Left hindlimb (tissue), 1 donor: ENCODE measurements at regions not wholly inside any gene's neighbourhood (a gene's known extent, or its start where the extent isn't known, plus 50 kb on each side); places are given as distances from the start of the nearest gene placed in this dataset.

Experiments
- DNase-seq: peaks from one replicate; pipeline ENCODE4 v3.0.0-alpha.2; 2018

DNA sequence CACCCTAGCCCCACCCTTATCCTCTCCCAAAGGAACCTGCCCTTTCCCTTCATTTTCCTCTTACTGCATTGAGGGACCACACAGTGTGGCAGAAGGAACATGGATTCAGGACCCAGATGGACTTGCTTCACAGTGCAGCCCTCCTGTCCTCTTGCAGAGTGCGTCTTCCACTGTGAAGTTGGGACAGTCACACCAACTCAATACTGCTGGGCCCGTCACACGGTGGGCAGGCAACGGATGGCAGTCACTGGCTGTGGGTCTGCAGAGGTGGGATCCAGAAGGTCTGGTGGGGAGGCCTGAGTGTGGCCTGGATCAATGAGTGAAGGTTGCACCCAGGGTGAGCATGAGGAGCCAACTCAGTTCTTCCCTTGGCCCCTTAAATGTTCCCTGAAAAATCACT, 129.9 kb upstream of the B3GAT1 start:
- DNase-seq = no peak

DNA sequence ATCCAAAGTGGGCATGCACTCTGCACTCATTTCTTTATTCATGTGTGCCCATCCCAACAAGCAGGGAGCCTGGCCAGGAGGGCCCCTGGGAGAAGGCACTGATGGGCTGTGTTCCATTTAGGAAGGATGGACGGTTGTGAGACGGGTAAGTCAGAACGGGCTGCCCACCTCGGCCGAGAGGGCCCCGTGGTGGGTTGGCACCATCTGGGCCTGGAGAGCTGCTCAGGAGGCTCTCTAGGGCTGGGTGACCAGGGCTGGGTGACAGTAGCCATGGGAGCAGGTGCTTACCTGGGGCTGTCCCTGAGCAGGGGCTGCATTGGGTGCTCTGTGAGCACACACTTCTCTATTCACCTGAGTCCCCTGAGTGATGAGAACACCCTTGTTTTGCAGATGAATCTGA, 129.3 kb upstream of the B3GAT1 start:
- DNase-seq = no peak

DNA sequence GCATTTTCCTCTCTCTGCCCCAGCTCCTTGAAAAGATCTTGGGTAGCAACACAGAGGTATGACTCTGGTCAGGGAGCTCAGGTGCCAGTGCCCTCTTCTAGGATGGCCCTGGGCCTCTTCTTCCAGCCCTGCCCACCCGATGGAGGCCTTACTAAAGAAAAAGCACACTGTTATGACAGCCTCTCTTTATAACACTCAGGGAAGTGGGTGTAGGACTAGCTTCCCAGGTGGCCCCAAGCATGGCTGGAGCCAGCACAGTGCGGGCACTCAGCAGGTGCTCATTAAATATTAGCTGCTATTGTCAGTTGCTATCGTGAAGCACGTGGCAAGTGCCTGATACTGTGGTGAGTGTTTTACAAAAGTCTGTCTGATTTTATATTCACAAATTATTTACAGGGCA, 127.2 kb upstream of the B3GAT1 start:
- no peak for DNase-seq

DNA sequence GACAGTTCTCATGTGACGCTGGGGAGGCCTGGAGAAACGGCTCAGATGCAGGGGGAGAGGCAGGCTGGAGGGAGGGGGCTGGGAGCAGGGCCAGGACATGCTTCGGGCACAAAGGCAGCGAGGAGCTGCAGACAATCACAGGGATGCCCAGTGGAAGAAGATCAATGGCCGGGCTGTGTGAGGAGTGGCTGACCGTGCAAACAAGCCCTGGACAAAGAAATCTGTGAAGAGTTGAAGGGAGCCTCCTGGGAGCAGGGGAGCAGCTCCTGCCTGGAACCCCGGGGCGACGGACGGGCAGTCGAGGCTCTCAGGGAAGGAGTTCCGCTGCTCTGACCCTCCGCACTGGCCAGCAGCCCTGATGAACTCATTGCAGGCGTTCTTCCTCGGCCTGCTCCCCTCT, 126.7 kb upstream of the B3GAT1 start:
- no peak for DNase-seq

DNA sequence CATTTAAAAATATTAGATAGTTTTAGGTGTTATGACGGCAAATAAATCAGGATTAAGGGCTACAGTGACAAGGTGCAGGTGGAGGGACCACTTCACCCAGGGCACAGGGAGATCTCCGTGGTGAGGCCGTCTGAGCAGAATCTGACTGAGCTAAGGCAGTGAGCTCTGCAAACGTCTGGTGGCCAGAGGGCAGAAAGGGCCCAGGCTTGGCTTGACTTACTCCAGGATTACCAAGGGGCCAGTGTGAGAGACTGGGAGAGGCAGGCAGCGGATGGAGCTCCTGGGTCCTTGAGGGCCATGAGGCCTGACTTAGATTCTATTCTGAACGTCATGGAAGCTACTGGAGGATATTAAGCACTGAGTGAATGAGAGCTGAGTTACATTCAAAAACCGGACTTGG, 125.9 kb upstream of the B3GAT1 start:
- DNase-seq = no peak

DNA sequence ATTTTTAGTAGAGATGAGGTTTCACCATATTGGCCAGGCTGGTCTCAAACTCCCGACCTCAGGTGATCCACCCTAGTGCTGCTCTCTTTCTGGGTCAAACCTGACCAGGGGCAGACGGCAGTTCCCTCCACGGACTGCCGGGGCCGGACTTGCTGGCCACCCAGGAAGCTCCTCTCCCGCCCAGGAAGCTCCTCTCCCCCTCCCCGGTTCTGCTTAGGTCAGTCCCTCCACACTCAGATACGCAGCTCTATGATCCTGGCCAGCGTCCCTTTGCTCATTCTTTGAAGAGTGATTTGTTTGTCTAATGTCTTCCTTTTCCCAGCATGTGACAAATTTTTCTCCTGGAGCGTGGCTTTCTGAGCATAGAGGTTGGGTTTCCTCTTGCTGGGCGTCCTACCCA, 125.3 kb upstream of the B3GAT1 start:
- no peak for DNase-seq

DNA sequence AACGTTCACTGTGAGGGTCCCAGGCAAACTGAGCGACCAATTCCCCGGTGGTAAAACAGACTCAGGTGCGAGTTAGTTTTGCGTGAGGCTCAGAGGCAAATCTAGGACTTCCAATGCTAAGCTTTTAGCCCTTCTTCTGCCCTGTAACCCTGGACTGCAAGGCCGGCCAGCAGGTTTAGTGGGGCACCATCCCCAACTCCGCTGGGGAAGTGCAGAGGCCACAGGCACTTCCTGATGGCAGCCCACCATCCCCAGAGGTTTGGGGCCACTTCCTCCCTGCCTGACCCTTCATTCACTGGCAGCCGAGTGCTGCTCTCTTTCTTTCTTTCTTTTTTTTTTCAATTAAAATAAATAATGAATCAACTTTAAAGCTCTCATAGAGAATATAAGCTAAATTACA, 124.6 kb upstream of the B3GAT1 start:
- no peak for DNase-seq

DNA sequence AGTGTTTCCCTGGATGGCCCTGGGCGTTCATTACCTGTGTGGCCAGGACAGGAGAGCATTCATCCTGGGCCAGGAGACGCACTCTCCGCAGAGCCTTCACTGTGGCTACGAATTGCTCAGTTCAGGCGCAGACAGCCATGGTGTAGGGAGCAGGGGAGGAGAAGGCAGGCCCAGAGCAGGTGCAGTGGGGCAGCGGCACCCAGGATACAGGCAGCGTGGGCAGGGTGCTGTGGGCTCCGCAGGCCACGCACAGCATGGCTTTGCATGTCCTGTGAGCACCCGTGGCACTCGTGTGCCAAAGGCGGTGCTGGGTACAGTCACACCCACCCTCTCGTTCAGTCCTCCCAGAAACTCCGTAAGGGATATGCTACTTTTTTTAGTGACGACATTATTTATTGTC, 124.2 kb upstream of the B3GAT1 start:
- DNase-seq = no peak

DNA sequence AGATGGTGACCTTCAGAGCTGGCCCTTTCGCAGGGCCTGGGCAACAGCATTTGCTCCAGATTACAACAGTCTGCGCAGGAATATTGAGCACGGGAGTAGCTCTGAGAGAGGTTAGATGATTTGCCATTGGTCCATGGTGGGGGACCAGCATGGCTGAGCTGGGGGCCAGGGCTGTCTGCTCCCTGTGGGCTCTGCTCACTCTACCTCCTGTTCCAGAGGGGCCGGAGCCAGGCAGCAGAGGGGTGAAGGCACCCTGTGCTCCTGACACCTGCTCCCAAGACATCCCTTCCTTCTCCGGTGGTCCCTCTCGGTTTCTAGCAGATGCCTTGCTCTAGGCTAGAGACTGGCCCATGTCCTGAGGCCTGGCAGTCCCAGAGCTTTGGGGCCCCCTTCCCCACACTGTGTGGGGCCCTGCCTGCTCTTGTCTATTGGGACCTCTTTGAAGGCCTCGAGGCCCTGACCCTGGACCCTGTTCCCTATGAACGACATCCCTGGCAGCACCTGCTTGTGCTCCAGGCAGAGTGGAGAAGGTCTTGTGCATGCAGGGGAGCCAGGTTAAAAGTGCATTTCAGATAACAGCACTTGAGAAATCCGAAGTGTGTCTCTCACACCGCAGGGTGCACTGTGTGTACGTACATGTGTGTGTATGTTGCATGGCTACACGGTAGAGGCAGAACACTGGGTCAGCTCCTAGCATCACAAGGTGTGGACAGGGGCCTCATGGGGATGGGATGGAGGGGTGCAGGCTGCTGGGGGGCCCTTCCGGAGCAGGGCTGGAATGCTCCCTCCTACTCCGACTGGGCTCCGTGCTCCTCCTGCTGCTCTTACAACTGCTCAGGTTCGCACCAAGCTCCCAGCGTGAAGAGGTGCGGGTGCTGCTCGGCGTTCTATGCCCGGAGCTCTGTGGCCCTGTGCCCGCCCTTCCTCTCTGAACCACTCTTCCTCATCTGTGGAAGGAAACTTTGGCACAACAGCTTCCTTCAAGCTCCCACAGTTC, 123.3 kb upstream of the B3GAT1 start:
- DNase-seq = no peak

DNA sequence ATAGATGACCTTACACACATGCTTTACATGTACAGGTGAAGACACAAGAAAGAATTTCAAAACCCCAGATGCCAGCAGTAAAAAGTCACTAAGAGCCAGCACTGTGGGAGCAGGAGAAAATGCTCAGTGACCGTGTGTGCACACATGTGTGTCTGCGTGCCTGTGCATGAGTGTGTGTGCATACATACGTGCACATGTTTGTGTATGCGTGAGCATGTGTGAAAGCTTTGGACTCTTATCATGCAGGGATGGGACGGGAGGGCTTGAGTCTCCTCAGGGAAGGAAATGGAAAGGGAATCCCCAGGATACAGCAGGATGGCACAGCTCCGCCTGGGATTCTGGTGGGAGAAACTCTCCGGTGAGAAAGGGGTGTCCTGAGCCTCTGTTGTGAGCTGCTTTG, 121.5 kb upstream of the B3GAT1 start:
- no peak for DNase-seq

DNA sequence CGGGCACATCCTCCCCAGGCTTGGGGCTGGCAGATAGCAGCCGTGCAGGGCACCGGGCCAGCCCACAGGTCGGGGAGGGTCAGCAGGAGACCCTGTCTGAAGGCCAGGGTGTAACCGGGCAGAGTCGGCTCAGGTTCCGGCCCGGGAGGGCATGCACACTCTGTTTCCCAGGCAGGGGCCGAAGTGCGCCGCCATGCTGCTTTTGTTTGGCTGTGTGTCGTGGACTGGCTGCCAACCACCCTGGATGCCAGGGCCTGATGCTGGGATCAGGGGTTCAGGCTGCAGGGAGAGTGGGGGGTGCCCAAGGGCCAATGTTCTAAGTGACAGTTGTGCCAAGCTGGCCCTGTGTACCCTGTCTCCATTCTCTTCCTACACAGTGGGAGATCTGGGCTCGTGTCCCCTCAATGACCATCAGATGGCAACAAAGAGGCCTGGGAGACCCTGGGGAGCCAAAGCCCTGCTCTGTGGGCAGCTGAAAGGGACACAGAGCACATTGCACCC, 120.9 kb upstream of the B3GAT1 start:
- DNase-seq = no peak

DNA sequence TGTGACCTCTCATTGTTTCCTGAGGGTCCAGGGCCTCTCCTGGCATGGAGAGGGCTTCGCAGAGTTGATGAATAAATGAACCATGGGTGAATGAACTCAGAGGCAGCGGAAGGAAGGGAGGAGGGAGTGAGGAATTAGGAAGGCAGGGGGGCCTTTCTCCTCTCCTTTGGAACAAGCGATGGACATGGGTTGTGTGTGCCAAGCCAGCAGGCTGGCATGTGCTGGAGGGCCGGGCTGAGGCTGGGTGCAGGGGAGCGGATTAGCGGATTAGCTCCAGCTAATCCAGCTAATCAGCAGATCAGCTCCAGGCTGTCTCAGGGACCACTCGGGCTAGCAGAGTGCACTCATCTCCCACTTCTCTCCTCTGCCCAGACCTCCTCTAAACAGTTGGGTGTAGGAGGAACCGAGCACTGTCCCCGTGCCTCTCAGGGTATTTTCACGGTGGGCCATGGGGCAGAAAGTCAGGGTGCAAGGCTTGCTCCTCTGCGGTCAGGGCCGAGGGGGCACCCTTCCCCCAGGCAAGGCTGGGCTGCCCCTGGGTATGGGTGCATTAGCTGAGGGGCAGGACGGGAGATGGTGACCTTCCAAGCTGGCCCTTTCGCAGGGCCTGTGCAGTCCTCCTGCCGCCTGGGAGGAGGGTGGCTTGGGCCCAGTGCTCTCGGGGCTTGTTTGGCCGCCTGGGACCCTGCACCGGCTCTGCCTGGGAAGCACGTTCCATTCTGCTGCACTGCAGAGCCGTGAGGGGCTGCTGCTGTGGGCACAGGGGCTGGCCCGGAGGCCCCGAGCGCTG, 120.3 kb upstream of the B3GAT1 start:
- DNase-seq = no peak

DNA sequence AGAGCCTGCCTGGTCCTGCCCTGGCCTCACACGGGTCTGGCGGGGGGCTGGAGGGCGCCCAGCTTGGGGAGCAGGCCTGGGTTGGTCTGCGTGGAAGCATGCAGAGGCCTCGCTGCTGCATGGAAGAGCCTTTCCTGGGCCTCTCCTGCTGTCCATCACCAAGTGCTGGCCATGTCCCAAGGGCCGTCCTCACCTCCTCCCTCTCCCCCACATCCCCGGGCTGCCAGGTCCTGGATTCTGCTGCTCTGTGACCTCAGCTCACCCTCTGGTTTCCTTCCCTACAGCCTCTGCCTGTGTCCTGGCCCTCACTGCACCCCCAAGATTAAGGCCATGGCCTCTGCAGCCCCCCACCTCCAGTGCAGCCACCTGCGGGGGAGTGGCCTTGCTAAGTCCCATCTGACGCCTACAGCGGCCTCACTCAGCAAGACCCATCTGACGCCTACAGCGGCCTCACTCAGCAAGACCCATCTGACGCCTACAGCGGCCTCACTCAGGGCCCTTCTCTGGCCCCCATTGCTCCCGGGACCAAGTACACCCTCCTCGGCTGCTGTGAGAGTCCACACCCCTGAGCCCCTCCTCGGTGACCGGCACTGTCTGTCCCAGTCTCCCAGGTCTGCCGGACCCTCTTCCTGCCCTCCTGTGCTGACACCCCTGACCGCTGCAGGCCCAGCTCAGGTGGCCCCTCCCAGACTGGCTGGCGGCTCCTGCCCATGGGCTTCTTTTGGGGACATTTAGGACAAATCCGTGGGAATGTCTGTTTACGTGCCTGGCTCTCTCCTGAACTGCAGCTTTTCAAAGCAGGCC, 119.5 kb upstream of the B3GAT1 start:
- DNase-seq = no peak

DNA sequence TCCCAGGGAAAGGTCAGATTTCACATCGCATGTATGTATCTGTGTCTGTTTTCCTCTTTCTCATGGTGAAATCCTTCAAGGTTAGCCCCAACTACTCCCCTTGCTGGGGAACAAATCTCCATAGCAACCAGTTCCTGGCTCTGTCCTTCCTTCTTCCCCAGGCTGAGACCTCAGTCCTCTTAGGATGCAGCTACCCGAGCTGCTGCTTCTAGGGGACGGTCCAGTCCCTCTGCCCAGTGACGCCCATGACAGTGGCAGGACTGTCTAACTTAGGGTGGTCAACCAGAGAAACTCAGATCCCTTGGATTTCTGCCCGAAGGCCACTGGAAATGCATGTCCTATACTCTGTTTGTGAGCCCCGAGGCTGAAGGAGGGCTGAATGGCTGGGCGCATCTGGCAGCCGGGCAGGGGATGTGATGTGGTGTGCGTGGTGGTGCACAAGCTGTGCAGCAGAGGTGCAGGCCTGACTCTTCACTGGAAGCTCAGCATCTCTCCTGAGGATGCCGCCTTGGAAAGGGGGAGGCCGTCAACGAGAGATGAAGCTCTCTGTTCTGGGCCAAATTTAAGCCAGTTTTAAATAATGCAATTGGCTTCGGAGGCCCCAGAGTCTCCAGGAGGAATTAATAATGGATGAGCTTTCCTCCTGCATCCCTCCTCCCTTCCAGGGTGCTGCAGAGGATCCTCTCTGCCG, 118.7 kb upstream of the B3GAT1 start:
- no peak for DNase-seq

DNA sequence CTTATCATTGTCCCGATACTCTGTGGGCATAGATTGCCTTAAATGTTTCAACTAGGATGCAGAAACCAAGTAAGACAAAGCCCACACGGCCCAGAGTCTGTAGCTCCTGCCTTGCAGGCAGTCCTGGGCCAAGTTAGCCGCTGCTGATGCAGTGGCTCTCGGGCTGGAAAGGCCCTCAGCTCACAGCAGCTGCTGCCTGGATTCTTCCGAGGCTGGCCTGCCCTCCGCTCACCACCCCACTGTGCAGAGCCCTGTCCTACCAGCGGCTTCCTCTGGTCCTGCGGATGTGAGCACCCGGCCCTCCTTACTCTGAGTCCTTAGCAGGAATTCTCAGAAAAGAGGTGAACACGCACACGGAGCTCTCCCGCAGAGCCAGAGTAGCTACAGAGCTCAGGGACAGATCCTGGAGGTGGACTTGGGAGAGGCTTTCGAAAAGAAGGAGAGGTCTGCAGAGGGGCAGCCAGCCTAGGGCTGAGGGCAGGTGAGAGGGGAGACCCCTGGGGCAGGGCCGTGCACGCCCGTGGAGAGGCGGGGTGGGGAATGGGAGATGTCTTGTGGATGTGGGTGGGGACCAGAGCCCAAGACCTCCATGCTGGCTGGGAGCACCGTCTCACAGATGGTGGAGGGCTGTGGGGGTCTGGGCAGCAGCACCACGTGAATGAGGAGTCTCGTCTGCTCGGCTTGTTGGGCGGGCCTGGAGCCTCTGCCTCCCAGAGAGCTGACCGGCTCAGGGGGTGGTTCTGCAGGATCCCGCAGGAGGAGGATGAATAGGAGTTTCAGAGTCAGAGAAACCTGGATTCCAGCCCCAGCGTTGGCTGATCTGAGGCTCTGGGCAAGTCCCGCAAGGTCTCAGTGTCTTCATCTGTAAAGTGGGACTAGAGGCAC, 117.4 kb upstream of the B3GAT1 start:
- no peak for DNase-seq

DNA sequence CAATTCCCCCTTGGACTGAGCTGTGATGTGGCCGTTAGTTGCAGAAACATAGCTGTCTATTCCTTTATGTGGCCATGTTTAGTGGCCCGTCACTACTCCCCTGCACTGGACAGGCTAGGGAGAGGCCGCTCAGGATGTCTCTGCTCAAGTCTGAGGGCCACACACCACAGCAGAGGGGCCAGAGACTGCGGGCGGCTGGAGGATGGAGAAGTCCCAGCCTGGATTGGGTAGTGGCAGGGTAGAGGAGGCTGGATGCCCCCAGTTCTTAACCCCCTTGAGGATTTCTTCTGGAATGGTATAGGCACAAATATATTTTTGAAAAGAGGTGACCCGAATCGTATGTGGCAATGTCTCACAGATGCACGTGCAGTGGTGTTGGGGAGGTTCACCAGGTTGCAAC, 116.4 kb upstream of the B3GAT1 start:
- DNase-seq = no peak

DNA sequence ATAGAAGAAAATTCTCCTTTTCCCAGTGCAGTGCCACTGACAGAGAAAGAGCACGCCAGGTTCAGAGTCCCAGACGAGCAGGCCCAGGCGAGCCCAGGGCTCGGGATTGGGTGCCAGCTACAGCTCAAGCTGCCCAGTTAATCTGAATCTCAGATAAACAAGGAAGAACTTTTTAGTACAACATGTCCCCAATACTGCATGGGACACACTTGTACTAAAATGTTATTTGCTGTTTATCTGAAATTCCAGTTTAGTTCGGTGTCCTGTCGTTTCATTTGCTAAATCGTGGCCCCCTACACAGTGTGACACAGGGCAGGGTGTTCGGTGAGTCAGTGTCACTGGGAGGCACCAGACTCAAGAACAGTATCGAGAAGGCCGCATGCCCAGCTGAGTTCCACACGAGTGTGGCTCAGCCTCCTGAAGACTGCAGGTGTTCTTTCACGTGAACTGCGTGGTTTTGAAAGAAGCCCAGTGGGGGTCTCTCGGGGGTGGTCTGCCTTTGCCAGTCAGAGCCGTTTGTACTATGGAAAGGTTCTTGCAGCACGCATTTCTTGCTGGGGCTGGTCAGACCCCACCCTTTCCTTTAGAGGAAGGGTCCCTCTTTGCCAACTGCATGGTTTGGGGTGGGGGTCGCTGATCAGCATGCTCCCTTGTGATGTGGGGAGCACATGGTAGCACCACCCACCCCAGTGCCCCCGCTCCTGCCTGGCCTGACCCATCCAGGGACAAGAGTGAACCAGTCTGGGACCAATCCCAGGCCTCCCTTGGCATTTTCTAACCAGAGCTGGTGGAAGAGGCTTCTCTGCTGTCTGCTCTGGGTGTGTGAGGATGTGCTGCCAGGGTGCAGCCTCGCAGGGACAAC, 115.6 kb upstream of the B3GAT1 start:
- no peak for DNase-seq

DNA sequence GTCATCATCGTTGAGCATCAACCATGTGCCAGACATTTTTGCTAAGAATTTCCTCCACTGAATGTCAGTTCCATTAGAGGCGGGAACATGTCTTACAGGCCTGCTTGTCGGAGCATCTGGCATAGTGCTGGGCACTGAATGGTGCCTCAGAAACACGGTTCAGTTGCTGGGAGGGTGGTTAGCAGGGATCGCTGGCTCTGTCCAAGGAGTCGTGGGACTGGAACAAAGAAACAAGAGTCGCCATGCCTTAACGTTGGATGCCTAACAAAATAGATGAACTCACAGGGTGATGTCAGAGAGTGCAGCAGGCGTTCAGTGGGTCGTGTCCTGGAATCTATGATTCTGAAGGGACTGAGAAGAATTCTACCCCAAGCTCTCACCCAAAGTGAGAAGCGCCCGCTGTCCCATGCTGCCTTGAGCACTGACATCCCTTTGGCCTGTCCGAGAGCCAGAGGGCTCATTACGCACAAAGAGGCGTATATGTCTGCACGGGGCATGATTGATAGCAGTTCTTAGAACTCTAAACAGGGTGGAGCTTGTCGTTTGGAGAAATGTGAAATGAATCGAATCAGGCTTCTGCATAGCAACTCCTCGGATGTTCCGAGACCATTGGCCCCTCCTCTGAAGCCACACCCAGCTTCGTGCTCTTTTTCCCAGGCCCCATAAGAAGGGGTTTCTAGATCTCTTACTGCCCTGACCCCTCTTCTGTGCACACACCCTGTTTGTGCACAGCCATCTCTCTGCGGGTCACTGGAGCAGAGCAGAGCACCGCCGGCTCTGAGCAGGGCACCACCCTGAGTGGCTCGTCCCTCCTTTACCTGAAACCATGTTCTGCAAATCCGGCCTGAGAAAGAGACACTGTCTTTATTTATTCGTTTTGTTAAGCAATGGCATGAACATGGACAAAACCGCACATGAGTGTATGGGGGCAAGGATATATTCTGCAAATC, 113.1 kb upstream of the B3GAT1 start:
- no peak for DNase-seq

DNA sequence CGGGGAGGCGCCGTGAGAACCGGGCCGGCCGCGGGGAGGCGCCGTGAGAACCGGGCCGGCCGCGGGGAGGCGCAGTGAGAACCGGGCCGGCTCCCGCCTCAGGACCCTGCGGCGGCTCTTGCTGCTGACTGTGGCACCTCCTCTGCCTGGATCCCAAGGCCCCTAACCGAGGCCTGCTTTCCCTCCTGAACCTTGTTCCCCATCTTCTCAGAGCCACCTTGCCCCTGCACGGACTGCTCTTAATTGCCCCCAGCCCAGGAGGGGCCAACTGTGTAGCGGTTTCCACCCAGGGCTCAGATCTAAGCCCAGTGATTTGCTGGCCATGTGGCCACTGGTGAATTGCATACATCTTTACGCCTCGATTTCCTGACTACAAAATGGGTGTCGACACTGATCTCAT, 112.2 kb upstream of the B3GAT1 start:
- DNase-seq = no peak
